ENCODE measurements at regions not wholly inside any gene's neighbourhood (a gene's known extent, or its start where the extent isn't known, plus 50 kb on each side); places are given as distances from the start of the nearest gene placed in this dataset.

DNA sequence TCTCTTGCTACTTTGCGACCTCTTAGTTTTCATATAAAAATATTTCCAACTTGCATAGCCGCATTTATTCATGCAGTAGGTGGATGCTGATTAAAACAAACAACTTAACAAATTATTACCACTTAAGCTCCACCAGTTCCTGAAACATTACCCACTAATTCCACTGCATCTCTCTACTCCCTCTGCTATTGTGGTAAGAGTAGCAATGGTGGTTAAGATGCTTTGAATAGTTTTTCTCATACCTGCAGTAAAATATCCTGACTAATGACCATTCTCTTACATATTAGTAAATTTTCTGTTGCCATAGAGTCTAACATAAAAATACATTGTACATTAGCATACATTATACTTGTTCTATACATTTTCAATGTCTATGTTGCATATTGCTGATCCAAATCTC is 397.6 kb upstream of the PLSCR5 start:
- 89 to 90% methylated on average over 2 of the region's 2 CpGs for WGBS, 2 donors
- DNase-seq, result no peak
- intact Hi-C loops (cut with DNase I), result no loop called here
- Histone ChIP-seq H3K4me3 (replicated peaks in 1 of 3) (no peak overlapping the region), H3K4me1 (no peaks in the 10 kb centered on the region), H3K27me3 (no peaks in the 10 kb centered on the region), H3K9me3 (no peaks in the 10 kb centered on the region), H3K27ac (no peak overlapping the region), H3K36me3 (no peaks in the 10 kb centered on the region)
- no peak for TF ChIP-seq POLR2A (IDR thresholded peaks at IDR 0.05)
- TF ChIP-seq, protein P1, sequence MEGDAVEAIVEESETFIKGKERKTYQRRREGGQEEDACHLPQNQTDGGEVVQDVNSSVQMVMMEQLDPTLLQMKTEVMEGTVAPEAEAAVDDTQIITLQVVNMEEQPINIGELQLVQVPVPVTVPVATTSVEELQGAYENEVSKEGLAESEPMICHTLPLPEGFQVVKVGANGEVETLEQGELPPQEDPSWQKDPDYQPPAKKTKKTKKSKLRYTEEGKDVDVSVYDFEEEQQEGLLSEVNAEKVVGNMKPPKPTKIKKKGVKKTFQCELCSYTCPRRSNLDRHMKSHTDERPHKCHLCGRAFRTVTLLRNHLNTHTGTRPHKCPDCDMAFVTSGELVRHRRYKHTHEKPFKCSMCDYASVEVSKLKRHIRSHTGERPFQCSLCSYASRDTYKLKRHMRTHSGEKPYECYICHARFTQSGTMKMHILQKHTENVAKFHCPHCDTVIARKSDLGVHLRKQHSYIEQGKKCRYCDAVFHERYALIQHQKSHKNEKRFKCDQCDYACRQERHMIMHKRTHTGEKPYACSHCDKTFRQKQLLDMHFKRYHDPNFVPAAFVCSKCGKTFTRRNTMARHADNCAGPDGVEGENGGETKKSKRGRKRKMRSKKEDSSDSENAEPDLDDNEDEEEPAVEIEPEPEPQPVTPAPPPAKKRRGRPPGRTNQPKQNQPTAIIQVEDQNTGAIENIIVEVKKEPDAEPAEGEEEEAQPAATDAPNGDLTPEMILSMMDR (IDR thresholded peaks at IDR 0.05), result no peak

- Histone ChIP-seq H3K4me1 (no peaks in the 10 kb centered on the region), H3K4me3 (replicated peaks in 1 of 3) (no peak overlapping the region), H3K27me3 (no peaks in the 10 kb centered on the region), H3K27ac (no peak overlapping the region), H3K9me3 (no peaks in the 10 kb centered on the region), H3K36me3 (no peaks in the 10 kb centered on the region)
- intact Hi-C loops (cut with DNase I), result no loop called here
- TF ChIP-seq, protein P1 (IDR thresholded peaks at IDR 0.05), result no peak
- TF ChIP-seq POLR2A (IDR thresholded peaks at IDR 0.05), result no peak
- no peak for DNase-seq
- 86 to 88% methylated on average over 2 of the region's 2 CpGs for WGBS, 2 donors
Observed at GRCh38 chr3:147000274-147000673, 395.1 kb upstream of the PLSCR5 start.

- H3K27ac ChIP-seq, result no peak overlapping the region
- intact Hi-C loops (cut with DNase I), result no loop called here
- H3K9me3 ChIP-seq, result no peaks in the 10 kb centered on the region
- 92% methylated on average over 1 of the region's 1 CpG for WGBS, 2 donors
- H3K27me3 ChIP-seq, result no peaks in the 10 kb centered on the region
- no peak for TF ChIP-seq POLR2A (IDR thresholded peaks at IDR 0.05)
- TF ChIP-seq, protein P1 (IDR thresholded peaks at IDR 0.05), result no peak
- H3K36me3 ChIP-seq, result no peaks in the 10 kb centered on the region
- DNase-seq, result no peak
- H3K4me3 ChIP-seq (replicated peaks in 1 of 3), result no peak overlapping the region
- H3K4me1 ChIP-seq, result no peaks in the 10 kb centered on the region
Observed at GRCh38 chr3:146991907-146992306, 386.8 kb upstream of the PLSCR5 start.

DNA sequence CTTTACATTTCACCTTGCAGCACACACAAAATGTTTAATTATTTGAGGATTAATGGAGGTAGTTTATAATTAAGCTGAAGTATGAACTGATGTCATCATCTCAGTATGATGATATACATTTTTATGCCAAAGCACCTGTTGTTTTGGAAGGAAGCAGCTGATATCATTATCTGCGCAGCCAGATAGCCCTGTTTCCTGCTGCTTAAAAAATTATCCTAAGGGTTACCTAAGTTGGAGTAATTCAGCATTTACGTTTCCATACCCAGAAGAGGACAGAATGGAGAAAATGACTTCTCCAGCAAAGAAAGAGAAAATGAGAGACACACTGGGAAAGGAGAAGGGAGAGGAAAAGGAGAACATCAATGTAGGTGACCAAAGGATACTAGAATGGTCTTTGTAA is 370.3 kb upstream of the PLSCR5 start:
- TF ChIP-seq, protein P1 (IDR thresholded peaks at IDR 0.05), result no peak
- no peak for TF ChIP-seq POLR2A (IDR thresholded peaks at IDR 0.05)
- WGBS, 2 donors, result 70% methylated on average over 2 of the region's 2 CpGs
- Histone ChIP-seq H3K4me3 (replicated peaks in 1 of 3) (no peak overlapping the region), H3K4me1 (no peaks in the 10 kb centered on the region), H3K27me3 (no peaks in the 10 kb centered on the region), H3K27ac (no peak overlapping the region), H3K9me3 (no peaks in the 10 kb centered on the region), H3K36me3 (no peaks in the 10 kb centered on the region)
- intact Hi-C loops (cut with DNase I), result no loop called here
- no peak for DNase-seq

DNA sequence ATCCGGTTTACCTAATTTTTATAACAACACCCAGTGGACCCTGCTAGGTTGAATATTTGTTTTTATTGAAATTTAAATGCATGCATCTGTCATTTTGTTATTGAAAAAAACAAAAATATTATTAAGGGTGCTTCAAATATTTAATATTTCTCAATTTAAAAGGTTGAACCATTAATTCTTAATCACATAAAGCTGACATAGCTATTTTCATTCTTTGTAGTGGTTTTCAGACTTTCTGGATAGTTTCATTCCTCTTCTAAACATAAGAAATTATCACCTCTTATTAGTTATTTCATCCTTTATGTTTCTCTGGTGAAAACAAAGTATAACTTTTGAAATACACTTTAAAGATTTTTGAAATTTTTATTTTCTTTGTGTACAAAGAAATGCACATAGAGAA is 369.9 kb upstream of the PLSCR5 start:
- no peak overlapping the region for H3K27ac ChIP-seq
- TF ChIP-seq POLR2A (IDR thresholded peaks at IDR 0.05), result no peak
- TF ChIP-seq, protein P1 (IDR thresholded peaks at IDR 0.05), result no peak
- WGBS, 2 donors, result 84 to 91% methylated on average over 1 of the region's 1 CpG
- intact Hi-C loops (cut with DNase I), result no loop called here
- no peaks in the 10 kb centered on the region for H3K36me3 ChIP-seq
- H3K4me3 ChIP-seq (replicated peaks in 1 of 3), result no peak overlapping the region
- H3K27me3 ChIP-seq, result no peaks in the 10 kb centered on the region
- DNase-seq, result no peak
- no peaks in the 10 kb centered on the region for H3K9me3 ChIP-seq
- H3K4me1 ChIP-seq, result no peaks in the 10 kb centered on the region

Measured in thyroid gland (tissue), 4 donors.